T-helper 9 cell (primary cell): ENCODE measurements at regions not wholly inside any gene's neighbourhood (a gene's known extent, or its start where the extent isn't known, plus 50 kb on each side); places are given as distances from the start of the nearest gene placed in this dataset.
"Not testable (repeated sequence)": the region's sequence is repeated elsewhere in the genome, so short reads cannot be mapped to it uniquely, and the experiment has no call there.

Experiments
- DNase-seq: peaks from one replicate; pipeline ENCODE4 v3.0.0-alpha.2; 2020

DNA sequence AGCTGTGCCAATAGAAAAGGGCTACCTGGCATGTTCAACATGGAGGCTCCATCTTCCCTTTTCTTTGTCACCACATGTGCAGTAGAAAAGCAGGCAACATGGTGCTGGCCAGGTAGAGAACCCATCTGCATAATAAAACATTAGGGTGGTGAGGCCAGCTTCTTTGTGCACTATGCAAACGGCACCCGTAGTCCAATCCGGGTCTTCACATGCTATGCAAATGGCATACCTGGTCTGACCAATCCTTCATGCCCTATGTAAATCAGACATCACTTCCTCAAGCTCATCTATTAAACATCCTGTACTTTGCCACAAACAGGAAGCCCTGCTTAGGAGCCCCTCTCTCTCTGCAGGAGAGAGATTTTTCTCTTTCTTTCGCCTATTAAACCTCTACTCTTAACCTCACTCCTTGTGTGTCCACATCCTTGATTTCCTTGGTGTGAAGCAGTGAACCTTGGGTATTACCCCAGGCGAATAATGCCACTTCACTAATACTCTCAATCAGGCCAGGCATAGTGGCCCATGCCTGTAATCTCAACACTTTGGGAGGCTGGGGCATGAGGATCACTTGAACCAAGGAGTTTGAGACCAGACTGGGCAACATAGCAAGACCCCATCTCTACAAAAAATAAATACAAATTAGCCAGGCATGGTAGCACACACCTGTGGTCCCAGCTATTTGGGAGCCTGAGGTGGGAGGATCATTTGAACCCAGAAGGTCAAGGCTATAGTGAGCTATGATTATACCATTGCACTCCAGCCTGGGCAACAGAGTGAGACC is 111.3 kb upstream of the MRI1 start:
- no peak for DNase-seq

DNA sequence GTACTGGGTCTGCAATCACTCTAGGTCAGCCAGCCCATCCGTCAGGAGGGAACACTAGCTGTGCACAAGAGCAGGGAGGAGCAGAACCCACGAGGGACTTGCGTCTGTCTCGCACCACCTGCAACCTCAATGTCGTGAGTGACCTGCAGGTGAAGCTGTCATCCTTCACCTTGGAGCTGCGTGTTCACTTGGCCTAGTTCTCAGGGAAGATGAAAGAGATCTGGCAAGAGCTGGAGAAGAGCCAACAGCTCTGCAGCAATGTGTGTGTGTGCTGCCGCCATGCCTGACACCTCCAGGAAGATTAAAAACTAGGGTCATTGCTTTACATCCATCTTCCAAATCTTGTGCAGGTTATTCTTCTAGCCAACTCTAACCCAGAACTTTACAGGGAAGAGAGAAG is 117.6 kb upstream of the MRI1 start:
- DNase-seq, result no peak

DNA sequence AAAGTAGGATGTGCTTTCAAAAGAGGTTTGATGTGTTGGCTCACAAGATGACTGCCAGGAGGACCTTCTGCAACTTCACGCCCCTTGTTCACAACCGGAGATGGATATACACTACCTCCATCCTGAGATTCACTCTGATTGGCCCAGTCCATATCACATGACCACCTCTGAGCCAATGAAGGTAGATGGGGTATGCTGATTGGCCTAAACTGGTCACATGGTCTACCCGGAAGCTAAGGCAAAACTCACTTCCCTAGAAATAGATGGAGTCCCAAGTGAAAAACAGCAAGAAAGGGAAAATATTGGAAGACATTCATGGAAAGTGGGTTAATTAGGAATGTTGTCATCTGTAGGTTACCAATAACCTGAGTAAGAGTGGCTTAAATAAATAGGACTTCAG is 119.7 kb upstream of the MRI1 start:
- DNase-seq, result no peak

DNA sequence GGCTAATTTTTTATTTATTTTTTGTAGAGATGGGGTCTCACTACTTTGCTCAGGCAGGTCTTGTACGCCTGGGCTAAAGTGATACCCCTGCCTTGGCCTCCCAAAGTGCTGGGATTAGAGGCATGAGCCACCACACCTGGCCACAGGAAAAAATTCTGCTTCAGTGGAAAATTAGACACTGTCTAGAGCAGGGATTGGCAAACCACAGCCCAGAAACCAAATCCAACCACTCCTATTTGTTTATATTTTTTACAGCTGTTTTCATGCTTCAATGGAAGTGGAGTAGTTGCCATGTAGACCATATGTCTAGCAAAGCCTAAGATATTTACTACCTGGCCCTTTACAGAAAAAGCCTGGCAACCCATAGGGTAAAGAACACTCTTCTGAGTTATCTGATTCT is 123.7 kb upstream of the MRI1 start:
- DNase-seq, result no peak

DNA sequence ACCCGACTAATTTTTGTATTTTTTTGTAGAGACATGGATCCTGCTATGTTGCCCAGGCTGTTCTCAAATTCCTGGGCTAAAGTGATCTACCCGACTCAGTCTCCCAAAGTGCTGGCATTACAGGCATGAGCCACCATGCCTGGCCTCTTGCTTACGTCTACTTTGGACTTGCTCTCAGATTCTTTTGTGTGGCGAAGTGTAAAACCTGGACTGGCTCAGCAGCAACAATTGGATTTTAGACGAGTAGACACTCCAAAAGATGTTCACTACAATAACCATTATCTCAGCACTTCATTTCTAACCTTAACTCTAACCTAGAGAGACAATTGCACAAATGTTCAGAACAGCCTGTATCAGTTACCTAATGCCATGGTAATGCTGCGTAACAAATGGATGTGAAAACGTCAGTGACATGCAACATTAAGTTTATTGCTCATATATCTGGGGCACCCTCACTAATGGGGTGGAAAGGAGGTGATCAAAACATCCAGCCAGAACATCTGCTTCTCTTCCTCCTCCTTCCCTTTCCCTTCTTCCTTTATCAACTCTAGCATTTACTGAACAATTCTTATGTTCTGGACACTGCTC is 124.9 kb upstream of the MRI1 start:
- no peak for DNase-seq

DNA sequence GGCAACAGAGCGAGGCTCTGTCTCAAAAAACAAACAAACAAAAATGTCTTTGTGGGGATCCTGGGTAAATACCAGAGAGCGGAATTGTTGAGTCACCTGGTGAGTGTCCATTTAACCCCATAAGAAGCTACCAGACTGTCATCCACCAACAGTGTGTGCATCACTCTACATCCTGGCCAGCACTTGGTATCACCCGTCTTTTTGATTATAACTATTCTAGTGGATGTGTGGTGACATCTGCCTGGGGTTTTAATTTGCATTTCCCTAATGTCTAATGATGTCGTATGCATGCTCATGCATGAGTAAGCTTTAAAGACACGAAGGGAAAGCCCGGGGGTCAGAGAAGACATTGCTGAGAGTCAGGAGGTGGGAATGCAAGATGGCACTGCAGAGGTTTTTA is 126.7 kb upstream of the MRI1 start:
- no peak for DNase-seq

DNA sequence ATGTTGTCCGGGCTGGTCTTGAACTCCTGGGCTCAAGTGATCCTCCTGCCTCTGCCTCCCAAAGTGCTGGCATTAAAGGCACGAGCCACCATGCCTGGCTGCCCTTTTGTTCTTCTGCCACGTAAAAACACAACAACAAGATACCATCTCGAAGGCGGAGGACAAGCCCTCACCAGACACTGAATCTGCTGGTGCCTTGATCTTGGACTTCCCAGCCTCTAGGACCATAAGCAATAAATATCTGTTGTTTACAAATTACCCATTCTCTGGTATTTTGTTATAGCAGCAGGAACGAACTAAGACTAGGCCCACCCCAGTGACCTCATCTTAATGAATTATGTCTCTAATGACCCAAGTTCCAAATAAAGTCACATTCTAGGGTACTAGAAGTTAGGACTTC is 128.4 kb upstream of the CACNA1A start:
- DNase-seq, result no peak

DNA sequence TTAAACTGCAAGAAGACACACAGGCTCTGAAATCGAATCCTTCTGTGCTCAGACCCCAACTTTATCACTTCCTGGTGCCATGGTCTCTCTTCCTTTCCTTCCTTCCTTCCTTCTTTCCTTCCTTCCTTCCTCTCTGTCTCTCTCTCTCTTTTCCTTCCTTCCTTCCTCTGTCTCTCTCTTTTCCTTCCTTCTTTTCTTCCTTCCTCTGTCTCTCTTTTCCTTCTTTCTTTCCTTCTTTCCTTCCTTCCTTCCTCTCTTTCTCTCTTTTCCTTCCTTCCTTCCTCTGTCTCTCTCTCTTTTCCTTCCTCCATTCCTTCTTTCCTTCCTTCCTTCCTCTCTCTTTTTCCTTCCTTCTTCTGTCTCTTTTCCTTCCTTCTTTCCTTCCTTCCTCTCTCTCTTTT is 127.2 kb upstream of the CACNA1A start:
- DNase-seq, result no peak

DNA sequence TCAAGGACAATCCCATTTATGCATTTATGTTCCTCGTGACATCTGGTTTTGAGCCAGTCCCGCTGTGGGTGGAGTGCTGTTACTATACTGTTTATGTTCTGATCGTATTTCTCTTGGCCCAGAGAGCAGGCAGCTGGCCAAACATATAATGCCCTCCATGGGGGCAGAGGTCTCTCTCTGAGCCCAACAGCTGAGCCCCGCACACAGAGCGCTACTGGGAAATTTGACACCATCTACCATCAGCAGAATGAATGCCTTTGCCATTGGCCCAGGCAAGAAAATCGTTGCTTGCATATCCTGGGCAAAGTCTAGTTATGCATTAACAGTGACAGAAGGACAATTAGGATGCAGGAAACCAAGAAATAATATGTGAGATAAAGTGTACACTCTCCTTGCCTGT is 126.8 kb upstream of the CACNA1A start:
- DNase-seq, result no peak

DNA sequence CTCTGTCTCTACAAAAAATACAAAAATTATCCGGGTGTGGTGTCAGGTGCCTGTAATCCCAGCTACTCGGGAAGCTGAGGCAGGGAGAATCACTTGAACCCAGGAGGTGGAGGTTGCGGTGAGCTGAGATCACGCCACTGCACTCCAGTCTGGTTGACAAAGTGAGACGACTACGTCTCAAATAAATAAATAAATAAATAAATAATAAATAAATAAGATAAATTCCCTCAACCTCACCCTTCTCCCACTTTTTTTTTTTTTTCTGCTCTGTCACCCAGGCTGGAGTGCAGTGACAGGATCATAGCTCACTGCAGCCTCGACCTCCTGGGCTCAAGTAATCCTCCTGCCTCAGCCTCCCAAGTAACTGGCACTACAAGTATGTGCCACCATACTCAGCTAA is 125.9 kb upstream of the CACNA1A start:
- not testable (repeated sequence) for DNase-seq

DNA sequence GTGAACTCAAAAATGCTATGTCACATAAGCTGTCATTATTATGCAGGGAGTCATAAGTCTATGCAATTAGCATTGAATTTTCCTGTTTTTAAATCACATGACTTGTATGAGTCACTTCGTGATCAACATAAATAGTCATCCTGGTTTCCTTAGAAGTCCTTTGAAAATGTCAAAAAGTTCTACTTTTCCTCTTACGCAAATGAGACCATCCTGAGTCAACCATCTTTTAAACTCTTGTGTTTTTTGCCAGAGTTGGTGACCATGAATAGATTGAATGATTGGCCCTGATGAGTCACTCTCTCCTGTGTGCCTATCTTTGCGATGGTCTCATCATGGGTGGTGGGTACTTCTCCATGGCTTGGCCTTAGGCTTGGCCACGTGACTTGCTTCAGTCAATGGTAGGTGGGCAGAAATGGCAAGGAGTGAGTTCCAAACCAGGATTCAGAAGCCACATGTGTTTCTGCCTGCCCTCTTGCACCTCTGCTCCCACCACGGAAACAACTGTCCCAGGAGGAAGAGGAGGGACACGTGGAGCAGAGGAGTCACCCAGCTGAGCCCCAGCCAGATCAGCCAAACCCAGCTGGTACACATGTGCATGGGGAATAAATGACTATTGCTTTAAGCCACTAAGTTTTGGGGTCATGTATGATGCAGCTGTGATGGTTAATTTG is 123.5 kb upstream of the CACNA1A start:
- no peak for DNase-seq

DNA sequence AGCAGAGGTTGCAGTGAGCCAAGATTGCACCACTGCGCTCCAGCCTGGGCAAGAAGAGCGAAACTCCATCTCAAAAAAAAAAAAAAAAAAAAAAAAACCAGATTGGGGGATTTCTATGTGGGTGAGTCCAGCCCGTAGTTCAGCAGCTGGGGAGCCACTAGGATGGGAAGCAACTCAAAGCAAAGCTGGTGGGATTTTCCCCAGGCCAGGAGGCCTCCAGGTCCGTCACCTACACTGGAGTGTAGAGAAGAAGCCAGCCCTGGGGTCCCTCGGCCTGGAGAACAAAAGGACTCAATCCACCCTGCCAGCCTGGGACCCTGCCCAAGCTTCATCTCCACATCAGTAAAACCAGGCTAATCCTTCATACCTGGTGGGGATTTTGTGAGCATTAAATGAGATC is 121.3 kb upstream of the CACNA1A start:
- DNase-seq, result no peak

DNA sequence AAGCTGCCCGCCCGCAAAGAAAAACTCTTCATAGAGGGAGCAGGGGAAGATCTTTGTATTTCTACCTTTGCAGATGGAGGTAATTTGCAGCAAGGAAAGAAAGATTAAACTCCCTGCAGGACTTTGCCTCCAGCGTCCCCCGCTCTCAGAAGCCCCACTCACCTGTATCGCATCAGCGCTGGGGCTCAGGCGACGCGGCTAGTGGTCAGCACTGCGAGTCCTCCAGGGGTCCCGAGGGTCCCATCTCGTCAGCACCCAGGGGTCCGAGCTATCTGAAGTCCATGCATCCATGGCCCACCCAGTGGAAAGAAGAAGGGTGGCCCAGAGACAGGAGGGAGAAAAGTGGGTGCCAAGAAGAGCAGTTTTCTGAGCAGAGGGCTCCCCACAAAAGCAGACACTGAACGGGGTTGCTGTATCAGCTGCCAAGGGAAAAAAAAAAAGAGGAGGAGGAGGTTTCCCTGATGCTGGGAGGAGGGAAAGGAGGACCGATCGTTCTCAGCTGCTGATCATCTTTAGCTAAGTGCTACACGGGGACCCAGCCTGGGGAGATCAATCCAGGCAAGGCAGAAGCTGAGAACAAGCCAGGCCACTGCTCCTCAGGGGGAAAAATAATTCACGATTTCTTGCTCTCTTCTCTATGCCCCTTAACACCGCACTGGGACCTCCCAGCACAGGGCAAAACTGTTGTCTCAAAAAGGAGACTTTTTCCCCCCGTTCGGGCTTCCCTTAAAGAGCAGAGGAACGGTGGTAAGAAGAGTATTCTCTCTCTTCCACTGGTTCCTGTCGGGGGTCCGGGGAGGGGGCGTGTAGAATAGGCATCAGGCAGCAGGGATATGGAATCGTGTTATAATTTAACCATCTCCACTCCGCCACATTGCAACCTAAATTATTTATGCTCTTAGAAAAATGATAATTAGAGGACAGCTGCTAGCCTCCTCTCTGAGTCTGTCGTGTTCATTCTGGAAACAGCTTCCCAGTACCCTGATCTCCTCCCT is 117.7 kb upstream of the CACNA1A start:
- DNase-seq, result no peak

DNA sequence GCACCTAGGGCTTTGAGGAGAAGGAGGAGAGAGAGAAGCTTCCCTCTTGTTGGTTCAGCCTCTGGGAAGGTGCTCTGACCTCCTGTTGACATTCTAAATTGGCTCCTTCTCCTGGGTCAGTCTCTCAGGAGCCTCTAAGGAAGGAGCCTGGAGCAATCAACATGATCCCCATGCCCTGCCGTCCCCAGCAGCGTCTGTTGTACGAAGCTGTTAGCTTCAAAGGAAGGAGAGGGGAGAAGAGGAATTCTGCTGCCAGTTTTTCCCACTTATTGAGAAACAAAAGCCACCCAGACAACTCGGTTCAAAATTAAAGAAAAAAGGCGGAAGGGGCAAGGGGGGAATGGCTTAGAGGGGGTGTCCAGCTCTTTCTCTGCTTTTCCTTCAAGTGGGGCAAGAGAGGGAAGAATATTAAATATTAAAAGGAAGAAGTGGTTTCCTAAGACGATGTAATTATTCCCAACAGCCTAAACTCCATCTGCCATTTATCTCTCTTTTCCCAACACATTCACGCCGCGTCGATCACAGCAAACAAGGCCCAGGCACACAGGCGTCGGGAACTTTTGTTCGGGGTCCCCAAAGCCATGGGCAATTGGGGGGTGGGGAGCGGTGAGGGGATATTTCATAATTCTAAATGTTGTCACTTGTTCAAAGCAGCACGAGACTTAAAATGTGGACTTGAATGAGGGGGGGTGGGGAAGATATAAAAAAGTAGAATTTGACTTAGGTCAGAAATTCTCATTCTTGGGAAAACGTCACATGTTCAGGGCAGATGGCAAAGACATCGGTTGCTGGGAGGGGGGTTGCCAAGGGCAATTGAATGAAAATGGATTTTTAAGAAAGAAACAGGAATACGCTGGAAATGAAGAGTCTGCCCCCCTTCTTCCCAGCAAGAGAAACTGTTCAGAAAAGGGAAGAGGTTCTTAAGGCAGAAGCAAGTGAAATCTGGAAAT is 116.8 kb upstream of the CACNA1A start:
- DNase-seq, result no peak

DNA sequence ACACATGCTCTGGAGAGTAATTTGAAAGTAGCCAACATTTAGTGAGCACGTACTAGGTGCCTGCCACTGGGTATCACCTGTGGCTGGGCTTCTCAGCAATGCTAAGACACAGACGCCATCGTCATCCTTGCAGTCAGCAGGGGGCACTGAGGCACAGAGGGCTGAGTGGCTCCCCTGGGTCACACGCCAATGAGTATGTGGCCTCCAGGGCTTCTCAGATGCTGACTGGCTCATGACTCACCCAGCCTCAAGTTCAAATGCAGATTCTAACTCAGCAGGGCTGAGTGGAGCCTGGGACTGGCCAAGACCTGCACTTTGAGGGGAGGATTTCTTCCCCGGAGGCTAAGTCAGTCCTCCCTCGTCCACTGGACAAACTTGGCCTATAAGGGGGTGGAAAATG is 115.1 kb upstream of the CACNA1A start:
- DNase-seq, result no peak

DNA sequence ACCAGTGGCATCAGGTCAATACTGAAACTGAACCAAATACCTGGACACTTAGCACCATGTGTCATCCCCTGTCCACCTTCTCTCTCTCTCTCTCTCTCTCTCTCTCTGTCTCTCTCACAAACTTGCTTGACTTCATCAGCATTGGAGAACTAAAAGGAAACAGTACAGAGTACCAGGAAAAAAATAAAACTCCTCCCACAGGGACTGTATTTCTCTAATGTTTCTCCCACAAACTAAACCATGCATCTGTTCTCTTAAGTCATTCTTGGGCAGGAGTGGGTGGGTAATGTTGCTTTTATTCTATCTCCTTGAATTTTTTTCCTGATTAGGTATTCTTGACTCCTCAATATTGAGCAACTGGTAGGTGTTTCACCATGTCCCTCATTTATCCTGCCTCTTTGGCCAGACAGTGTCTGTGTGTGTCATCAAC is 112.9 kb upstream of the CACNA1A start:
- no peak for DNase-seq

DNA sequence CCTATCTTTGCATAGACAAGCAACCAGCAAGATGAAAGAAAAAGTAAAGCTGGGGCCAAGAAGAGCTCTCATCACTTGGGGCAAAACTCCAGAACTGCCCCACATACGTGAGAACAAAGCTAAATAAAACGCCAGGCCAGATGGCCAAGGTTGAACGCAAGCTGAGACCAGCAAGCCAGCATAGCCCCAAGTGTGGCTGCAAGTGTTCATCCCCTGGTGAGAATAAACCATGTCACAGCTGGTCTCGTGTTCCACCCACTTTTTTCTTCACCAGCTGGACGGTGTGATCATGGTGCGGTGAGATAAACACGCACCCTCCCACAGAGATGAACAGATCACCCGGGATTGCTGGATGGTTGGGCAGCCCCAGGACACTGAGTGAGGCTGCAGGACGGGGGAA is 109.6 kb upstream of the CACNA1A start:
- no peak for DNase-seq

DNA sequence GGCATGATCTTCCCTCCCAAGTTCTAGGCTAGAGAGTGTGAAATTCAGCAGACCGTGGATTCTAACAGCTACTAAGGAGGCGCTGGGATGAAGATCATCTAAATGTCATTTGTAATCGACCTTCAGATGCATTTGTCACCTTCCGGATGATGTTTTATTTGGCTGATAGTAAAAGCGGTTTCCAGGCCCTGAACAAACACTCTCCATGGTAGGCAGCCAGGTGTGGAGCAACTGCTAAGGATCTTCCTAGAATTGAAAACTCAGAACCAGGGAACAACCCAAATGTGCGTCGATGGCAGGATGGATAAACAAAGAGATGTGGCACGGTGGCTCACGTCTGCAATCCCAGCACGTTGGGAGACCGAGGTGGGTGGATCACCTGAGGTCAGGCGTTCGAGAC is 107.2 kb upstream of the CACNA1A start:
- DNase-seq, result no peak

DNA sequence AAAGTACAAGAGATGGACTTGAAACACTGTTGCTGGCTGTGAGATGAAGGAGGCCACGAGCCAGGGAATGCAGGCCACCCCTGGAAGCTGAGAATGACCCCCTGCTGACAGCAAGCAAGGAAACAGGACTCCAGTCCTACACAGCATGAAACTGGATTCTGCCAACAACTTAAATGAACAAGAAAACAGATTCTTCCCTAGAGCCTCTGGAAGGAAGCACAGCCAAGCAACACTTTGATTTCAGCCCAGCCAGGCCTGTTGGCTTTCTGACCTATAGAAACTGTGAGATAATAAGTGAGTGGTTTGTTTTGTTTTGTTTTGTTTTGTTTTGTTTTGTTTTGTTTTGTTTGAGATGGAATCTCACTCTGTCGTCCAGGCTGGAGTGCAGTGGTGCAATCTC is 105.3 kb upstream of the CACNA1A start:
- DNase-seq, result no peak

DNA sequence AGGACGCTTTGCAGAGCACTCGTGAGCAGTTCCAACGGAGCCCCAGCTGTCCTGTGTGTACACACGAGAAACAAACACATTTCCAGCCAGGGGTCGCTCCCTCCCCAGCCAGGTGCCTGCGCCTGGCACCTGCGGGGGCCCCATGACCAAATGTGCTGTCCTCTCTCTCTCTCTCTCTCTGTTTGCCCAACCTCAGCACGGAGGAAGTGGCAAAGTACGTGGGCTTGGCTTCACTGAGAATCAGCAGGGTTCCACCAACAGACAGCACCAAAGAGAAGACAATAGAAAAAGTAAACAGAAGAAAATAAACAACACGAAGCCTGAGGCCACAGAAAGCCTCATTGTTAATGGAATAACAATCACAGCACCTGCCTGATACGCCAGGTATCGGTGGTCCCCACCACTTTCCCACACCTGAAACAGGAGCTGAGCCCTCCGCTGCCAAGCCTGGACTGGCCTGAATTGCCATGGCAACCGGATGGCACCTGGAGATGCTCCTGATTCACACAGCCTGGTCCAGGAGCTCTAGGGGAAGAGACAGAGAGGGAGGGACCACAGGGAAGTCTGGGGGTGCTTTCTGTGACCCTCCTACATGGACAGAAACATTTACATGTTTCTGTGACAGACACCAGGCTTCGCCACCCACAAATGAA is 103.9 kb upstream of the CACNA1A start:
- DNase-seq, result no peak

DNA sequence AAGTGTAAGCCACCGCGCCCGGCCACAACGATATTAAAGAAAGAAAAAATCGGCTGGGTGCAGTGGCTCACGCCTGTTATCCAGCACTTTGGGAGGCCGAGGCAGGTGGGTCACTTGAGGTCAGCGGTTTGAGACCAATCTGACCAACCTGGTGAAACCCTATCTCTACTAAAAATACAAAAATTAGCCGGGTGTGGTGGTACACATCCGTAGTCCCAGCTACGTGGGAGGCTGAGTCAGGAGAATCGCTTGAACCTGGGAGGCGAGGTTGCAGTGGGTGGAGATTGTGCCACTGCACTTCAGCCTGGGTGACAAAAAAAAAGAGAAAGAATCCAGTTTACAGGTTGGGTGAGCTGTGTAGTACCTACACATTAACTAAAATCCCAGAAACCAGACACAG is 99.9 kb upstream of the CACNA1A start:
- DNase-seq, result no peak
